Peyer's patch (tissue), 4 donors: ENCODE measurements at regions not wholly inside any gene's neighbourhood (a gene's known extent, or its start where the extent isn't known, plus 50 kb on each side); places are given as distances from the start of the nearest gene placed in this dataset.

Experiments
- CTCF ChIP-seq, 6 experiments: fragments of 450-650 bp in 4 of 6; fragments of 200-600 bp in 2 of 6; sonication (generic) in 1 of 6; IDR thresholded peaks; one replicate each; pipeline ENCODE4 v1.5.1; 2017 to 2019; ENCODE audit warnings: antibody characterized with exemption in 6 of 6, mild to moderate bottlenecking in 3 of 6, moderate library complexity in 1 of 6
- POLR2A ChIP-seq, 2 donors: fragments of 450-650 bp; IDR thresholded peaks; one replicate each; pipeline ENCODE4 v1.5.1; 2017; ENCODE audit warnings: antibody characterized with exemption in 2 of 2, mild to moderate bottlenecking in 2 of 2, moderate library complexity in 2 of 2

- TF ChIP-seq CTCF (IDR thresholded peaks at IDR 0.05) (no peak), POLR2A (IDR thresholded peaks at IDR 0.05) (no peak)
These were observed 405.0 kb upstream of the MEF2C start for GRCh38 chr5:89287964-89288363.
